ENCODE measurements at regions not wholly inside any gene's neighbourhood (a gene's known extent, or its start where the extent isn't known, plus 50 kb on each side); places are given as distances from the start of the nearest gene placed in this dataset.
"Not testable (repeated sequence)": the region's sequence is repeated elsewhere in the genome, so short reads cannot be mapped to it uniquely, and the experiment has no call there.

DNA sequence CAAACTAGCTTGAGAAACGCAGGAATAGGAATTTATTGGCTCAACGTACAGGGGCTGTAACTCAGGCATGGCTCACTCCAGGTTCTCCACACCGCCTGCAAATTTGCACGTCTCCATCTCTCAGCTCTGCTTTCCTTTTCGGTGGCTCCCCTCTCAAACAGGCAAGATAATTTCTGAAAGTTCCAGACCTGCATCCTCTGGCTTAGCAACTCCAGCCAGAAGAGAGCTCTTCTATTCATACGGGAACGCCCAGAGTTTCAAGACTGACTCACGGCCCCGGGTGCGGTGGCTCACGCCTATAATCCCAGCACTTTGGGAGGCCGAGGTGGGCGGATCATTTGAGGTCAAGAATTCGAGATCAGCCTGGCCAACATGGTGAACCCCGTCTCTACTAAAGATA lies 139.7 kb upstream of the BNIP2 start:
- DNase-seq, result no peak

DNA sequence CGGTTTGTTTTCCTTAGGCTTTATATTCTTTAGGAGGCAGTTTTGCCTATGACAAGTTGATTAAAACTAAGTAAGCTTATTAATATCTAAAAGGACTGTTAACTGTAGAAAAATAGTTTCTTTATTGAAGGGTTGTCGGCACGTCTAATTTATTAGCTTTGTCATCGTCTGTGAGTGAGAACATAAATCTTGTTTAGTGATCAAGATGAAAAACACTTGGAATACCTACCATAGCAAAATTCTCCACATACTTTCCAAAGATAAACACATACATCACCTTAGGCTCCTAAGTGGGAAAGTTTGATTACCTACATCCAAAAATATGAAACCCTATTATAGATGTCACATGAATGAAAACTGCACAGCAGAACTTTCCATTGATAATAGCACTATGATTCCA lies 139.1 kb upstream of the BNIP2 start:
- DNase-seq, result no peak

DNA sequence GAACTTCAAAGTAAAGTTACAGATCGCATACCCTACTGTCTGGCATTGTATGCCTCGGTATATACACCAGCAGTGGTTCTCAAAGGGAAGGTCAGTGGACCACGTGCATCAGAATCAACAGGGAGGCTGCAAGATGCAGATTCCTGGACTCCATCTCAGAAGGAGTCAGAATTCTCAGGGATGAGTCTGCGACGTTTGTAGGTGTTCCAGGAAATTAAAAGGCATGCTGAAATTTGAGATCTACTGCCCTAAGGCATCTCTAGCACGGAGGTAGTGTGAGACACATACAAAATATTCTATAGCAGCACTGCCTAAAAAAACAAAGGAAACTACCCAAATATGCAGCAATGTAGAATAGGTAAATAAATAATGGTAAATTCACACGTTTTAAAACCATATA lies 136.8 kb upstream of the BNIP2 start:
- DNase-seq, result no peak

DNA sequence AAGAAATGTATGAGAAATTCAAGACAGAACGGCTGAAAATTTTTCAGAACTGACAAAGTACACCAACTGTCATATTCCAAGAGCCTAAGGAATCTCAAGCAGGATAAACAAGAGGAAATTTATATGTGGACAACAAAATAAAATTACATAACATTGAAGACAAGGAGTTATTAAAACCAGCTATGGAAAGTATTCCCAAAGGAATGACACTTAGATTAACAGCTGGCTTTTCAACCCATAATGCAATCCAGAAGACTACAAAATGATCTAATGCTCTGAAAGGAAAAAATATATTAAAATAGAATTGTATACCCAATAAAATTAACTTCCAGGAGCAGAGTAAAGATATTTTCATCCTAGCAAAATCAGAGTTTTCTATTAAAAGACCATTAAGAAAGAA lies 132.2 kb upstream of the BNIP2 start:
- no peak for DNase-seq

DNA sequence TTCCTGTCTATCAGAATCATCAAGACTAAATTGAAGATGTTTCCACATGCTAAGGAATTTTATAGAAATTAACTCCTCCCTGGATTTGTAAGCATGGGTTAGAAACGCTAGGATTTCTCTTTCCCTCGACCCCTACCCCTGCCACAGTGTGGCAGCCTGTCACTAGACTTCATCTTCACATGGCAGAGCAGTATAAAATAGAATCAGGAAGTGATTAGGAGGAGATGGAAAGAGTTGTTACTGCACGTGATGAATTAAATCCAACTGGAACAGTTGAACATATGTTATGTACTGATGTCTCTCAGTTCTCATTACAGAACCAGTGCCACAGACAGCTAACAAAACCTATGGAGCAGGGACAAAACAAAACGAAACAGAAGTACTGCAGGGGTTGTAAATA lies 130.0 kb upstream of the BNIP2 start:
- DNase-seq, result peak; percentile 18

DNA sequence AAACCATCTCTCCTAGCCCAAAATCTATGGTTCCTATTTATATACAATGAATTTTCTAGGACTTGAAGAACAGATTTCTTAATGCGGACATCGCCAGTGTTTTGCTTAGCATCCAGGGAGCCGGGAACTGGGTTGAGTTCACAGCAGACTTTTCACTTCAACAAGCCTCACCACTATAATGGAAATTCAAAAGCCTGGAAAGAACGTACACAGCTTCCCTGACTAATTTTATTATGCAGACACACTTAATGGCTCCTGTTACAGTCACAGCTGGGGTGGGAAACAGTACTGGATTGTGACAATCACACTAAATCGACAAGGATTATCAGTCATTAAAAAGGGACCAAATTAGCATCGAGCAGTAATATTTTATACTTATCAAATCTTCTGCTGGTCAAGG lies 129.2 kb upstream of the BNIP2 start:
- DNase-seq, result peak; percentile 17

DNA sequence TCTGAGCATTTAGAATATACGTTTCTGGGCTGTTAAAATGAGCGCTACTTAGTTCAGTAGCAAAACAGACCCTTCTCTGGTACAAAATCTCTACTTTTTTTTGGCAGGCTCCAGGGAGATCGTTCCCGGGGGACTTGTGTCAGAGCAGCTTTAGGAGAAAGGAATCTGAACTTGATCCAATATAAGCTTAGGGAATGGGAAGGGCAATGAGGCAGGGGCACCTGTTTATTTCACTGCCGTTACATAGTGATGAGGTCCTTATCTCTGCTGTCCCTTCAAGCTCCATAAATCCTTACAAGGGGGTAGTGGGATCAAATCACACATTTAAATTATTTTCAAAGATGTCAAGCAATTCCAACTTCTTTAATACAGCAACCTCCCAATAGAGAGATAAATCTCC lies 128.7 kb upstream of the BNIP2 start:
- no peak for DNase-seq

DNA sequence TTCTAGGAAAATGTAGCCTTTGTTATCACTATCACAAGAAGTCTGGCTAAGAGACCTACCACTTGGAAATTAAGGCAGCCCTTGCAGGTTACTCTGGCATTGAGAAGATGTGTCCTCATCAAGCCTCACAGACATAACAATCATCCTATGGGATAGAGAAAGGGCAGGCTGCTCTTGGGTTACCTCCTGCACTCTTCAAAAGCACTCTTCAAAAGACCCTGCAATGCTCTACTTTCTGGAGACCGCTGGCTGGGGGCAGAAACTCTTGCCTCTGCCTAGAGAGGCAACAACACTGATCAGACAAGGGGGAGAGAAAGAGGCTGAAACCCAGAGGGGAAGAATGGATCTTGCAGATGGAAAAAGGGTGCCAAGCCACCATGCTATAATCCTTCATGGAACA lies 127.9 kb upstream of the BNIP2 start:
- no peak for DNase-seq

DNA sequence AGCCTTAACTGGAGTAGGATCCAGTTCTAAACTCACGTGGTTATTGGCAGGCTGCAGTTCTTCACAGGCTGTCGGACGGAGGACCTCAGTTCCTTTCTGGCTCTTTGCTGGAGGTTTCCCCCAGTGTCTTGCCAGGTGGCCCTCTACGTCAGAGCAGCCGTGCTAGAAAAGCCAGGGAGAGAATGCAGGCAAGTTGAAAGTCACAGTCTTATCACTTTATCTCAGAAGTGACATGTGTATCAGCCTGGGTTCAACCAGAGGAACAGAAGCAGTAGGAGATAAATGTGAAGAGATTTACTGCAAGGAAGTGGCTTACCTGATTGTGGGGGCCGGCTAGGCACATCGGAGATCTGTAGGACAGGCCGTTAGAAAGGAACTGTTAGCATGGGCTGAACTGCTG lies 125.3 kb upstream of the BNIP2 start:
- DNase-seq, result no peak

DNA sequence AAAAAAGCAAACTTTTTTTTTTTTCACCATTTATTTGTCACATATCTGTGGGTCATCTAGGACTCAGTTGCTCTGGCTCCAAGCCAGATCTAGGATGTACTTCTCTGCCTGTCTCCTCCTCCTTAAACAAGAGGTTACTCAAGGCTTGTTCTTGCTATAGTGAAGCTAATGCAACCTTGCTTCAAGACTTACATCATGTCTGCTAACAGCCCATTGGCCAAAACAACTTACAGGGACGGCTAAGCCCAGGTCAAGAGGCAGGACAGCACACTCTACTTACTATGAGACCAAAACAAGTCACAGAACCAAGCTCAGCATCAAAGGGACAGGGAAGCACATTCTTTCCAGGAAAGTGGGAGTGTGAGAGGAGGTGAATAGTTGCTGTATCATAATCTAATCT lies 123.8 kb upstream of the BNIP2 start:
- DNase-seq, result no peak

DNA sequence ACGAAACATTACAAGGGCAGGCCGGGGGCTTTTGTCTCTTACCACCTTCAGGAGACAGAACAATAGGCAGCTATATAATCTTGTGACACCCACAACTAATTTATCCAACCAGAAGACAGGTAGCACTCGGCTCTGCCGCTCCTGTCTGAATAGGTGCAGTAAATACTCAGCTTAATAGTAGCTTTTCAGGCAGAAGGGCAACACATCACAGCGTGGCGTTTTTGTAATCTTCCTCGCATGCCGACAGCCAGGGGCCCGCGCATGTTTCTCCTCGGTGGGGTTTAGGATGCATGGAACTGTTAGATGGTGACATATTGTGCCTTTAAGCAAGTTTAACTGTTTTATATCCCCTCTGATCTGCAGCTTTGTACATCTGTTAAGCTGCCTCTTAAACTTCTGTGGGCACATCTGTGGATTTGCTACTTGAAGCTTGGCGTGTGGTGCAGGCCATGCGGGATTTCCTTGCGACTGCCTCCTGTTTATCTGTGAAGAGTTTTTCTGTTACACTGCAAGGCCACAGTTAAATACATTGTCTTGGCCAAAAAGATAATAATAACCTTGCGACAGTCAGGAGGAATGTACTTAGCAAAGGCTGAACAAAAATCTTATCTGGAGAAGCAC lies 123.2 kb upstream of the BNIP2 start:
- DNase-seq, result peak; percentile 54

DNA sequence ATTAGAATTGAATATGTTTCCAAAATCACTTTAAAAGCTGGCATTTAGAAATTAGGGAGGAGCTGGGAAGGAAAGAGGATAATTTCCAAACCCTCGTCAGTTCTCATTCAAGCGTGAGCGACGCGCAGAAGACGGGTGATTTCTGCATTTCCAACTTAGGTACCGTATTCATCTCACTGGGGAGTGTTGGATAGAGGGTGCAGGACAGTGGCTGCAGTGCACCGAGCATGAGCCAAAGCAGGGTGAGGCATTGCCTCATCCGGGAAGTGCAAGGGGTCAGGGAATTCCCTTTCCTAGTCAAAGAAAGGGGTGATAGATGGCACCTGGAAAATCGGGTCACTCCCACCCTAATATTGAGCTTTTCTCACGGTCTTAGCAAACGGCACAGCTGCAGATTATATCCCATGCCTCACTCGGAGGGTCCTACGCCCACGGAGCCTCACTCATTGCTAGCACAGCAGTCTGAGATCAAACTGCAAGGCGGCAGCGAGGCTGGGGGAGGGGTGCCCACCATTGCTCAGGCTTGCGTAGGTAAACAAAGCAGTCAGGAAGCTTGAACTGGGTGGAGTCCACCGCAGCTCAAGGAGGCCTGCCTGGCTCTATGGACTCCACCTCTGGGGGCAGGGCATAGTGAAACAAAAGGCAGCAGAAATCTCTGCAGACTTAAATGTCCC lies 114.3 kb upstream of the BNIP2 start:
- peak; percentile 75 for DNase-seq

DNA sequence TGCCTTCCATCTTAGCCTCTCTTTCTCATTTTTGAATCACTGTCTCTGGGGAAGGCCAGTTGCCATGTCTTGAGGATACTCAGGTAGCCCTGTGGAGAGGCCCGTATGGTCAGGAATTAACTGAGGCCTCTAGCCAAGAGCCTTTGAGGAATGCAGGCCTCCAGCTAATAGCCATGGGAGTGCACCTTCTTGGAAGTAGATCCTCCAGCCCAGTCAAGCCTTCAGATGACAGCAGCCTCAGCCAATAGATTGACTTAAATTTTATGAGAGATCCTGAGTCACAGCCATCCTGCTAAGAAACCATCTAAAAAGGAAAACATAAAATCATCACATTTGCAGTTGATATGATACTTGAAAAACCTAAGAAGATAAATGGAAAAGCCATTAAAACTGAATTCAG lies 112.5 kb upstream of the BNIP2 start:
- no peak for DNase-seq

DNA sequence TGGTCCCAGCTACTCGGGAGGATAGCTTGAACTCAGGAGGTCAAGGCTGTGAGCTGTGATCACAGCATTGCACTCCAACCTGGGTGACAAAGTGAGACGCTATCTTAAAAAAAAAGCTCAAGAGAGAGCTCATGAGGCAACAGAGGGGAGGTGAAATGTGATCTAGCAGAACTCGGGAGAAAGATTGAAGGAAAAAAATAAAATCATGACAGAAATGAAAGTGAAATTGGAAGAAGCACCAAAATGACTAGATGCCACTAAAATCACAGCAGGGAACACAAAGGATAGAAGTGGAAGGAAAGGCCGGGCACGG lies 109.4 kb upstream of the BNIP2 start:
- DNase-seq, result no peak

DNA sequence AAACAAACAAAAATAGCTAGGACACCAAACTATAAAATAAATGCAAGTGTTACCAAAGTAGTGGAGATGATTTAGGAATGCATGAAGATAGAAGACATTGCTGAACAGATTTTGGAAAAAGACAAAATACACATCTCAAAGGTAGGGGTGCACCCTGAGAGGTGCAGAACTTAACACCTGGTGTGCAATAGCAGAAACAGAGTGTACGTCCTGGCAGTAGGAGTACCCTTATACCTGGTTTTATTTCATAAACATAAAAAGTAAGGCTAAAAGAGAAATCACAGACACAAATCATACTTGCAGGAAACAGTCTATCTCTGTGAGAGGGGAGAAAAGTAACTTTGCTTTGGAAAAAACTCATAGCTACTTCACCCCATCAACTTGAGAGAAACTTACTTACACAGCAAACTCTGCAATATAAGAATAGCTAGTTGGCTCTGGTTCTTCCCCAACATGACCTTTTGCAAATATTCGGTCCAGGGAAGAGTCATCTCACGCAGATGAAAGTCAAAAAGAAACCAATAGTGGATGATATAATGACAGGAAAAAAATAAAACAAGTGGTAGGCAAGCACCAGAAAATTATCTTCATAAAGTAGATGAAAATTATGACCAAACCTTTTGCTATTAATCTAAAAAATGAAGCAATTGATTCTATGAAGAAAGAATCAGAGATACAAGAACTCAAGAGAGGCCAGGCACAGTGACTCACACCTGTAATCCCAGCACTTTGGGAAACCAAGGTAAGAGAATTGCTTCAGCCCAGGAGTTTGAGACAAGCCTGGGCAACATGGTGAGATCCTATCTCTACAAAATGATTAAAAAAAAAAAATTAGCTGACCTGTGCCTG lies 108.9 kb upstream of the BNIP2 start:
- DNase-seq, result no peak

DNA sequence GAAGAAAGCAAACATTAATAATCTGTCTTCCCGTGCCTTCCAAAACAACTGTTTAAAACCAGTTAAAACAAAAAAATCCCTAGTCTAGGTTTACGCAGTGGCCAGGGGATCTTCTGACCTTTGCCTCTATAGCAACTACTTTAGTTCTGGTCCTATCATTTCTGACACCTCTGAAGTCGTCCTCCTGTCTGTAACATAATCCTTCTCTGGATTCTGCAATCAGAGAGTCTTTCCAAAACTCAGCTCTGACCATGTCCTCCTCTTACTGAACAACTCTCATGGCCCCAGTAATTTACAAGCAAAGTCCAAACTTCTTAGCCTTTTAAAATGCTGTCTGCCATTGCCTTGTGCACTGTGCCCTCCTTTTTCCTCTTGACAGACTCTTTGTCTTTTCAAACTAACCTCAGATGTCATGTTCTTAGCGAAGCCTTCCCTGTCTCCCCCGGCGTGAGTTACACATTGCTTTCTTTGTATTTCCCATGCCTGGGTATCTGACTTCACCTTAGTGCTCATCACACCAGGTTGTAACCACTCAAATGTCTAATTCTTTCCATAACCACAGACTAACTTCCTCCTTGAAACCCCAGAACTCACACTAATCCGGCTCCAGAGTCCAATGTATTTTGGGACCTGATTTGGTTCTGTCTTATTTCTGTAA lies 105.2 kb upstream of the BNIP2 start:
- DNase-seq, result no peak

DNA sequence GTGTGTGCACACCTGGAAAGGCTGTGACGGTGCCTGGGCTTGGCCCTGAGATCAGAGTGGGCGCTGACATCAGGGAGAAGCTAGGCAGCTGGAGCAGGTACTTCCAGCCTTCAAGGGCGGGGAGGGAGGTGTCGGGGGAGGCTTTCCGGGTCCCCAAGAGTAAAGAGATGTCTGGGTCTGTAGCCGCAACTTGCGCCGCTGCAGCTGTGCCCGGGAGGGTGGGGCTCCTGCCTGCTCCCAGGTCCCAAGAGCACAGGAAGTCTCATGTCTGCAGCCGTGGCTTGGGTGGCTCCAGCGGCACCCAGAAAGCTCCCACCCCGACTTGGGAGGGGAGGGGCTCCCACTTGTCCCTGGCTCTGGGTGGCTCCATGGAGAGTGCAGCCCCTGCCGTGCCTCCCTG lies 103.2 kb upstream of the BNIP2 start:
- DNase-seq, result no peak

DNA sequence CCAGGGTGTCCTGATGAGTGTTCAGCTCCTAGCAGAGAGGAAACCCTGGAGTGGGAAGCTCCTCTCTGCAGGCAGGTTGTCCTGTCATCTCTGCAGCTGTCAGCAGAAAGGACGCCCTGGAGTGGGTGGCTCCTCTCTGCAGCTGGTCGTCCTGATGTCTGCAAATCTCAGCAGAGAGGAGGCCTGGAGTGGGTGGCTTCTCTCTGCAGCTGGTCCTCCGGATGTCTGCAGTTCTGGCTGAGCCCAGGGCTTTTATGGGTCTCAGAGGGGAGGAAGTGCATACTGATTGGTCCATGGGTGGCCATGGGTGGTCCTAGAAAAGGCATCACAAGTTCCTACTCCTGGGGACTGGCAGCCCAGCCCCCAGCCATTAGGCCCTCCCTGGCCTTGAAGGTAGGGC lies 102.6 kb upstream of the BNIP2 start:
- no peak for DNase-seq

DNA sequence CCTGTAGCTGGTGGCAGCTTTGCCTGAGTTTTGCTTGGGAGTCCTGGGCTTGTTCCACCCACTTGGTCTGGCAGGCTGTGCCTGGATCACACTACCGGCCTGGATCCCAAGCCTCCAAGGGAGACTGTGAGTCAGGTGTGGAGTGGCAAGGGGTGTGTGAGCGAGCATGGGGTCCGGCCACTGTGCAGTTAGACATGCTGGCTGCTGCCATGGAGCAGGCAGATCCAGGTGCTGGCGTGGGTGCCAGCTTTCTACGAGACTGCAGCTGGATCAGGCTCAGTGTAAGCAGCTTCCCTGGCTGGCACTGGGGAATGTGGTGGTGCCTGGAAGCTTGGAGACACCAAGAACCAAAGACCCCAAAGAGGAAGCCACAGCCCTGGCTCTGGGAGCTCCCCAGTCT lies 102.0 kb upstream of the BNIP2 start:
- no peak for DNase-seq

DNA sequence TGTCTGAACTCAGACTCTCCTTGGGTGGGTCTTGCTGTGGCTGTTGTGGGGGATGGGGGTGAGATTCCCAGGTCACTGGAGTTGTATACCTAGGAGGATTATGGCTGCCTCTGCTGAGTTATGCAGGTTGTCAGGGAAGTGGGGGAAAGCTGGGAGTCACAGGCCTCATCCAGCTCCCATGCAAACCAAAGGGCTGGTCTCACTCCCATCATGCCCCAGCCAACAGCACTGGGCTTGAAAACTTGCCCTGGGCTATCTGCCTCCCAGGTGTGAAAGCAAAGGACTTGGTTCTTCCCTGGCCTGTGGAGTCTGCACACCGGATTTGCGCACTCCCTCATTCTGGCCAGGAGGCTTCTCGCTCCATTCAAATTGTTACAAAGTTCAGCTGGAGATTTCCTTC lies 97.3 kb upstream of the BNIP2 start:
- not testable (repeated sequence) for DNase-seq

DNA sequence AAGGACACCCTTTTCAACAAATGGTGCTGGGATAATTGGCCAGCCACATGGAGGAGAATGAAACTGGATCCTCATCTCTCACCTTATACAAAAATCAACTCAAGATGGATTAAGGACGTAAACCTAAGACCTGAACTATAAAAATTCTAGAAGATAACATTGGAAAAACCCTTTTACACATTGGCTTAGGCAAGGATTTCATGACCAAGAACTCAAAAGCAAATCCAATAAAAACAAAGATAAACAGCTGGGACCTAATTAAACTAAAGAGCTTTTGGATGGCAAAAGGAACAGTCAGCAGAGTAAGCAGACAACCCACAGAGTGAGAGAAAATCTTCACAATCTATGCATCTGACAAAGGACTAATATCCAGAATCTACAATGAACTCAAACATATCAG lies 96.9 kb upstream of the BNIP2 start:
- not testable (repeated sequence) for DNase-seq

DNA sequence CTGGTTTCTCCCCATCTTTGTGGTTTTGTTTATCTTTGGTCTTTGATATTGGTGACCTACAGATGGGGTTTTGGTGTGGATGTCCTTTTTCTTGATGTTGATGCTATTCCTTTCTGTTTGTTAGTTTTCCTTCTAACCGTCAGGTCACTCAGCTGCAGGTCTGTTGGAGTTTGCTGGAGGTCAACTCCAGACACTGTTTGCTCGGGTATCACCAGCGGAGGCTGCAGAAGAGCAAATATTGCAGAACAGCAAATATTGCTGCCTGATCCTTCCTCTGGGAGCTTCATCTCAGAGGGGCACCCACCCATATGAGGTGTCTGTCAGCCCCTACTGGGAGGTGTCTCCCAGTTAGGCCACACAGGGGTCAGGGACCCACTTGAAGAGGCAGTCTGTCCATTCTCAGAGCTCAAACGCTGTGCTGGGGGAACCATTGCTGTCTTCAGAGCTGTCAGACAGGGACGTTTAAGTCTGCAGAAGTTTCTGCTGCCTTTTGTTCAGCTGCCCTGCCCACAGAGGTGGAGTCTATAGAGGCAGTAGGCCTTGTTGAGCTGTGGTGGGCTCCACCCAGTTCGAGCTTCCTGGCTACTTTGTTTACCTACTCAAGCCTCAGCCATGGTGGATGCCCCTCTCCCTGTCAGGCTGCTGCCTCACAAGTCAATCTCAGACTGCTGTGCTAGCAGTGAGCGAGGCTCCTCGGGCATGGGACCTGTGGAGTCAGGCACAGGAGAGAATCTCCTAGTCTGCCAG lies 94.8 kb upstream of the BNIP2 start:
- DNase-seq, result peak; percentile 13

DNA sequence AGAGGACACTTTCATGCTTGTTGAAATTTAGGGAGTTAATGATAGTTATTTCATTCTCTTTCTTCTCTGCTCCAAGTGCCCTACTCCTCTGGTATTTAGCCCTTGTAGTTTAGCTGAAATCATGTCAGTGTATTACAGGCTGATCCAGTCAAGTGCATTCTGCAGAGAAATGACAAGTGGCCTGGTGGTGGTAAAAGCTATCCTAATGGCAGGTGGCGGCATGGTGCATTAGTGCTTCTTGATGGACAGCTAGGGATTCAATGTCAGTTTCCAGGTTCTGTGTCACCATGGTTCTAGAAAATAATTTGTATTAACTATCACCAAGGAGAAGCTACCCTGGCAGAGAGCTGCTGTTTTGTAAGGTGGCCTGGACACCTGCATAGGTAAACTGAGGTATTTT lies 90.0 kb upstream of the BNIP2 start:
- DNase-seq, result no peak
